IMR-90 (cell line): ENCODE measurements at regions not wholly inside any gene's neighbourhood (a gene's known extent, or its start where the extent isn't known, plus 50 kb on each side); places are given as distances from the start of the nearest gene placed in this dataset.
A peak's percentile ranks its signal among the peaks of the same experiment; 100 is the strongest.

Experiments used
- ATAC-seq: fragments of 200-7000 bp; cut with Tn5 transposase; 2 replicates; pipeline ENCODE4 v1.9.1; 2020; ENCODE audit warnings: low read depth, mild to moderate bottlenecking, moderate library complexity
- BruUV-seq: library from RNA; stranded (reverse); fragments of 400-500 nt; replicated peaks from 2 replicates; lab custom pipeline; 2021; lab: Mats Ljungman, UMichigan
- CTCF ChIA-PET: fragments of 300-600 bp; formaldehyde crosslinking; extraction: SDS; loops from one replicate; lab custom pipeline; 2021; ENCODE audit warnings: antibody characterized with exemption; lab: Yijun Ruan, JAX
- POLR2A ChIA-PET: fragments of 300-600 bp; sonication (Branson Sonifier 250); formaldehyde crosslinking; loops from one replicate; lab custom pipeline; 2022; ENCODE audit warnings: antibody characterized with exemption; ENCODE audit not compliant: unreplicated experiment; lab: Charles Lee
- DNase-seq: peaks from one replicate; pipeline ENCODE4 v3.0.0; 2013
- H2AFZ ChIP-seq: replicated peaks from 2 replicates; pipeline ENCODE3; 2013; ENCODE audit warnings: low read length, mild to moderate bottlenecking; ENCODE audit not compliant: poor library complexity
- H2AK5ac ChIP-seq: 2 replicates; pipeline ENCODE4 v1.6.1; 2013; ENCODE audit warnings: low read depth, low read length, inconsistent platforms
- H2AK9ac ChIP-seq: replicated peaks from 2 replicates; pipeline ENCODE3; 2013; ENCODE audit warnings: mild to moderate bottlenecking, low read depth, low read length, moderate library complexity; ENCODE audit not compliant: poor library complexity
- H2BK120ac ChIP-seq: 2 replicates; pipeline ENCODE4 v1.6.1; 2013; ENCODE audit warnings: low read depth, low read length, inconsistent platforms
- H2BK15ac ChIP-seq: 3 replicates; pipeline ENCODE4 v1.6.1; 2013; ENCODE audit warnings: low read depth, low read length, inconsistent platforms
- H2BK20ac ChIP-seq: 2 replicates; pipeline ENCODE4 v1.6.1; 2013; ENCODE audit warnings: low read depth, mild to moderate bottlenecking, inconsistent platforms, low read length, moderate library complexity
- H2BK5ac ChIP-seq: 2 replicates; pipeline ENCODE4 v1.6.1; 2013; ENCODE audit warnings: mild to moderate bottlenecking, low read depth, low read length, inconsistent platforms; ENCODE audit not compliant: poor library complexity, severe bottlenecking
- H3K14ac ChIP-seq: replicated peaks from 2 replicates; pipeline ENCODE4 v1.6.1; 2013; ENCODE audit warnings: low read depth, low read length, inconsistent platforms
- H3K18ac ChIP-seq: 2 replicates; pipeline ENCODE4 v1.6.1; 2013; ENCODE audit warnings: low read depth, low read length, control low read depth
- H3K23ac ChIP-seq: 2 replicates; pipeline ENCODE4 v1.6.1; 2013; ENCODE audit warnings: low read depth, low read length, inconsistent platforms
- H3K27ac ChIP-seq: 2 replicates; pipeline ENCODE4 v1.5.1; 2013; ENCODE audit warnings: mild to moderate bottlenecking, control low read depth, low read length; ENCODE audit not compliant: insufficient read depth
- H3K27me3 ChIP-seq: 2 replicates; pipeline ENCODE4 v1.6.1; 2013; ENCODE audit warnings: low read length; ENCODE audit not compliant: control insufficient read depth, insufficient read depth
- H3K36me3 ChIP-seq: 2 replicates; pipeline ENCODE4 v1.6.1; 2013; ENCODE audit warnings: low read length, mixed read lengths; ENCODE audit not compliant: control insufficient read depth, insufficient read depth
- H3K4ac ChIP-seq: 2 replicates; pipeline ENCODE4 v1.6.1; 2013; ENCODE audit warnings: low read depth, low read length, inconsistent platforms
- H3K4me1 ChIP-seq: 2 replicates; pipeline ENCODE4 v1.6.1; 2013; ENCODE audit warnings: low read length, mixed read lengths; ENCODE audit not compliant: control insufficient read depth, insufficient read depth
- H3K4me2 ChIP-seq: 2 replicates; pipeline ENCODE4 v1.6.1; 2013; ENCODE audit warnings: low read depth, mild to moderate bottlenecking, control low read depth, low read length, moderate library complexity
- H3K4me3 ChIP-seq: 2 replicates; pipeline ENCODE4 v1.5.1; 2013; ENCODE audit warnings: low read depth, mild to moderate bottlenecking, control low read depth, low read length, moderate library complexity; ENCODE audit not compliant: insufficient read depth
- H3K56ac ChIP-seq: 2 replicates; pipeline ENCODE4 v1.6.1; 2013; ENCODE audit warnings: low read length, inconsistent platforms; ENCODE audit not compliant: insufficient read depth; ENCODE audit errors: extremely low read depth
- H3K79me1 ChIP-seq, 2 experiments: 2 replicates each; pipeline ENCODE4 v1.6.1; 2013; ENCODE audit warnings: low read length in 2 of 2, inconsistent platforms in 1 of 2, low read depth in 1 of 2
- H3K9ac ChIP-seq: 2 replicates; pipeline ENCODE4 v1.6.1; 2013; ENCODE audit warnings: low read depth, low read length, control low read depth
- H3K9me1 ChIP-seq: 2 replicates; pipeline ENCODE4 v1.6.1; 2013; ENCODE audit warnings: low read length, inconsistent platforms; ENCODE audit not compliant: insufficient read depth
- H3K9me3 ChIP-seq: 2 replicates; pipeline ENCODE4 v1.6.1; 2013; ENCODE audit warnings: low read length; ENCODE audit not compliant: control insufficient read depth, insufficient read depth
- H4K20me1 ChIP-seq: 2 replicates; pipeline ENCODE4 v1.6.1; 2013; ENCODE audit warnings: low read length, inconsistent platforms; ENCODE audit not compliant: insufficient read depth
- H4K5ac ChIP-seq: 2 replicates; pipeline ENCODE4 v1.6.1; 2013; ENCODE audit warnings: mild to moderate bottlenecking, low read depth, low read length, control low read depth
- H4K8ac ChIP-seq, 2 experiments: 2 replicates each; pipeline ENCODE4 v1.6.1; 2013; ENCODE audit warnings: low read depth in 2 of 2, low read length in 2 of 2, control low read depth in 1 of 2, inconsistent platforms in 1 of 2
- H4K91ac ChIP-seq: 2 replicates; pipeline ENCODE4 v1.6.1; 2013; ENCODE audit warnings: low read depth, low read length, inconsistent platforms; ENCODE audit not compliant: insufficient read depth
- BHLHE40 ChIP-seq: fragments of 150-350 bp; IDR thresholded peaks from 2 replicates; pipeline ENCODE4 v1.6.1; 2016; ENCODE audit warnings: mild to moderate bottlenecking, low read depth, low read length
- CEBPB ChIP-seq: IDR thresholded peaks from 2 replicates; pipeline ENCODE4 v1.6.1; 2012; ENCODE audit warnings: low read depth, low read length, improper control_type of control experiment
- CHD1 ChIP-seq: IDR thresholded peaks from 2 replicates; pipeline ENCODE4 v1.6.1; 2012; ENCODE audit warnings: low read depth, low read length, improper control_type of control experiment
- ELK1 ChIP-seq: fragments of 150-350 bp; IDR thresholded peaks from 2 replicates; pipeline ENCODE4 v1.6.1; 2016; ENCODE audit warnings: low read depth, mild to moderate bottlenecking, low read length, moderate library complexity, borderline replicate concordance
- FOS ChIP-seq: fragments of 150-350 bp; IDR thresholded peaks from 2 replicates; pipeline ENCODE4 v1.6.1; 2016; ENCODE audit warnings: low read depth, low read length
- MAZ ChIP-seq: IDR thresholded peaks from 2 replicates; pipeline ENCODE4 v1.6.1; 2012; ENCODE audit warnings: low read depth, mild to moderate bottlenecking, low read length, improper control_type of control experiment, moderate library complexity, borderline replicate concordance
- MXI1 ChIP-seq: IDR thresholded peaks from 2 replicates; pipeline ENCODE4 v1.6.1; 2012; ENCODE audit warnings: low read depth, mild to moderate bottlenecking, low read length, moderate library complexity, borderline replicate concordance
- NFE2L2 ChIP-seq: fragments of 150-350 bp; IDR thresholded peaks from 2 replicates; pipeline ENCODE4 v1.6.1; 2016; ENCODE audit warnings: low read depth, mild to moderate bottlenecking, low read length
- RAD21 ChIP-seq: IDR thresholded peaks from 2 replicates; pipeline ENCODE4 v1.6.1; 2012; ENCODE audit warnings: low read length, improper control_type of control experiment
- SMC3 ChIP-seq: fragments of 150-350 bp; IDR thresholded peaks from 2 replicates; pipeline ENCODE4 v1.6.1; 2016; ENCODE audit warnings: low read depth, mild to moderate bottlenecking, antibody characterized with exemption, low read length, moderate library complexity
- USF2 ChIP-seq: fragments of 150-350 bp; IDR thresholded peaks from 2 replicates; pipeline ENCODE4 v1.6.1; 2017; ENCODE audit warnings: mild to moderate bottlenecking, antibody characterized with exemption, low read length, low read depth
- WGBS, 2 experiments: methylation state at CpG; one replicate each; pipeline versions ENCODE4 v1.1.5 to v1.1.7; 2013; ENCODE audit warnings: missing lambda C conversion rate in 2 of 2; ENCODE audit not compliant: insufficient read length in 1 of 2; ENCODE audit errors: extremely low coverage in 2 of 2; 5-methylcytosine and 5-hydroxymethylcytosine counted together
- dilution Hi-C: fragments of 300-500 bp; cut with HindIII; formaldehyde crosslinking; loops from one replicate; pipeline ENCODE4 v1.14.3; 2018; ENCODE audit warnings: low sequenced_read_pairs; ENCODE audit not compliant: unreplicated experiment
- in situ Hi-C: fragments of 300-500 bp; cut with MboI; formaldehyde crosslinking; loops from 3 replicates; pipeline ENCODE4 v1.14.3; 2019; ENCODE audit warnings: low sequenced_read_pairs, inconsistent platforms, mixed read lengths
- intact Hi-C: fragments of 100-400 bp; cut with micrococcal nuclease; formaldehyde crosslinking; loops from 2 replicates; pipeline ENCODE4 v1.10.0; 2022
- TF ChIP-seq, protein P1 (sequence below): conservative IDR thresholded peaks from 2 replicates; pipeline ENCODE4 v1.5.1; 2012; ENCODE audit warnings: mild to moderate bottlenecking, low read depth, low read length, improper control_type of control experiment

- peak overlapping the region; percentile 54 for H2BK5ac ChIP-seq
- no peak overlapping the region for H2BK120ac ChIP-seq
- no TSS peak for BruUV-seq
- H3K4me3 ChIP-seq = no peak overlapping the region
- H3K4me2 ChIP-seq = no peak overlapping the region
- peaks cover 4% of the 10 kb centered on the region; the same call in 1 of the 2 replicates for H3K9me3 ChIP-seq
- 0 out of 4 replicates have a peak overlapping the region, but pooled peaks of 1 of the 2 experiments have one; percentile 44 for H4K8ac ChIP-seq
- ATAC-seq (peak; percentile 24; the same call in 1 of the 2 replicates), DNase-seq (peak; percentile 23)
- CTCF ChIA-PET = no interaction called here
- H2BK20ac ChIP-seq = peak overlapping the region; percentile 74; the same call in 1 of the 2 replicates
- intact Hi-C loops (no loop called here), in situ Hi-C loops (no loop called here), dilution Hi-C loops (no loop called here)
- H3K9ac ChIP-seq = no peak overlapping the region
- no peak overlapping the region; the same call in 1 of the 2 replicates for H2AK5ac ChIP-seq
- peaks cover 9% of the 10 kb centered on the region for H3K4me1 ChIP-seq
- peak overlapping the region; percentile 70; the same call in 1 of the 2 replicates for H3K18ac ChIP-seq
- POLR2A ChIA-PET = no interaction called here
- TF ChIP-seq FOS (no peak), MAZ (no peak), RAD21 (no peak), CHD1 (no peak), USF2 (no peak), ELK1 (no peak), NFE2L2 (no peak), CEBPB (no peak), BHLHE40 (no peak), MXI1 (no peak), SMC3 (no peak)
- TF ChIP-seq, protein P1, sequence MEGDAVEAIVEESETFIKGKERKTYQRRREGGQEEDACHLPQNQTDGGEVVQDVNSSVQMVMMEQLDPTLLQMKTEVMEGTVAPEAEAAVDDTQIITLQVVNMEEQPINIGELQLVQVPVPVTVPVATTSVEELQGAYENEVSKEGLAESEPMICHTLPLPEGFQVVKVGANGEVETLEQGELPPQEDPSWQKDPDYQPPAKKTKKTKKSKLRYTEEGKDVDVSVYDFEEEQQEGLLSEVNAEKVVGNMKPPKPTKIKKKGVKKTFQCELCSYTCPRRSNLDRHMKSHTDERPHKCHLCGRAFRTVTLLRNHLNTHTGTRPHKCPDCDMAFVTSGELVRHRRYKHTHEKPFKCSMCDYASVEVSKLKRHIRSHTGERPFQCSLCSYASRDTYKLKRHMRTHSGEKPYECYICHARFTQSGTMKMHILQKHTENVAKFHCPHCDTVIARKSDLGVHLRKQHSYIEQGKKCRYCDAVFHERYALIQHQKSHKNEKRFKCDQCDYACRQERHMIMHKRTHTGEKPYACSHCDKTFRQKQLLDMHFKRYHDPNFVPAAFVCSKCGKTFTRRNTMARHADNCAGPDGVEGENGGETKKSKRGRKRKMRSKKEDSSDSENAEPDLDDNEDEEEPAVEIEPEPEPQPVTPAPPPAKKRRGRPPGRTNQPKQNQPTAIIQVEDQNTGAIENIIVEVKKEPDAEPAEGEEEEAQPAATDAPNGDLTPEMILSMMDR = no peak
- 67% methylated on average over 1 of the region's 2 CpGs; no CpG with 5 or more reads in 1 of the 2 experiments for WGBS, 2 experiments
- no peak overlapping the region for H2AFZ ChIP-seq
- no peak overlapping the region; the same call in 1 of the 2 replicates for H3K23ac ChIP-seq
- H3K56ac ChIP-seq = no peak overlapping the region
- H2BK15ac ChIP-seq = 0 out of 3 replicates have a peak overlapping the region, but pooled peaks have one; percentile 58
- H4K20me1 ChIP-seq = no peaks in the 10 kb centered on the region
- no peaks in the 10 kb centered on the region for H3K79me1 ChIP-seq
- no peaks in the 10 kb centered on the region; the same call in 1 of the 2 replicates for H3K9me1 ChIP-seq
- peak overlapping the region; percentile 65; the same call in 1 of the 2 replicates for H4K5ac ChIP-seq
- H3K27ac ChIP-seq = no peak overlapping the region
- peak overlapping the region; percentile 7; the same call in 1 of the 2 replicates for H3K4ac ChIP-seq
- no peaks in the 10 kb centered on the region for H3K27me3 ChIP-seq
- H3K36me3 ChIP-seq = no peaks in the 10 kb centered on the region; the same call in 1 of the 2 replicates
- no peak overlapping the region; the same call in 1 of the 2 replicates for H3K14ac ChIP-seq
- no peak overlapping the region for H4K91ac ChIP-seq
- no peak overlapping the region for H2AK9ac ChIP-seq
These were observed 331.2 kb upstream of the TBL1XR1 start for GRCh38 chr3:177528306-177529070.
